ENCODE measurements at regions not wholly inside any gene's neighbourhood (a gene's known extent, or its start where the extent isn't known, plus 50 kb on each side); places are given as distances from the start of the nearest gene placed in this dataset.

DNA sequence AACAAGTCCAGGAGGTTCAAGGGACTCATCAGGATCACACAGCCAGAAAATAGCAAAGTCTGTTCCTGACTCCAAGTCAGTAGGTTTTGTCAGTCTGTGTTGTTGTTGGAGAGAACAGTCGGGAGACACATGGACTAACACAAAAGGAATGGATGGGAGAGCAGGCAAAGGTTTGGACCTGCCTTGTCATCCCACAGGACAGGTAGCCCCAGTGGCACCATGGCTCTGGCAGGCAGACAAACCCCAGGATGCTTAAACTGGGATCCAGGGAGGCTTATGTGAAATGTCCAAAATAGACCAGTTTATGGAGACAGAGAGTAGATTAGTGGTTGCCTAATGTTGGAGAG lies 201.6 kb upstream of the NAV2 start:
- Histone ChIP-seq H3K4me3 (no peak overlapping the region), H3K27ac (peak overlapping the region in 1 of 5 donors; percentile 76), H3K27me3 (no peaks in the 10 kb centered on the region), H3K4me1 (replicated peaks in 1 of 2) (no peaks in the 10 kb centered on the region), H3K36me3 (replicated peaks in 1 of 2) (no peaks in the 10 kb centered on the region), H3K9me3 (replicated peaks in 1 of 3) (no peaks in the 10 kb centered on the region)
- WGBS, 4 donors, result 41 to 67% (median 50%) methylated on average over 1 of the region's 1 CpG
- TF ChIP-seq, protein P1, sequence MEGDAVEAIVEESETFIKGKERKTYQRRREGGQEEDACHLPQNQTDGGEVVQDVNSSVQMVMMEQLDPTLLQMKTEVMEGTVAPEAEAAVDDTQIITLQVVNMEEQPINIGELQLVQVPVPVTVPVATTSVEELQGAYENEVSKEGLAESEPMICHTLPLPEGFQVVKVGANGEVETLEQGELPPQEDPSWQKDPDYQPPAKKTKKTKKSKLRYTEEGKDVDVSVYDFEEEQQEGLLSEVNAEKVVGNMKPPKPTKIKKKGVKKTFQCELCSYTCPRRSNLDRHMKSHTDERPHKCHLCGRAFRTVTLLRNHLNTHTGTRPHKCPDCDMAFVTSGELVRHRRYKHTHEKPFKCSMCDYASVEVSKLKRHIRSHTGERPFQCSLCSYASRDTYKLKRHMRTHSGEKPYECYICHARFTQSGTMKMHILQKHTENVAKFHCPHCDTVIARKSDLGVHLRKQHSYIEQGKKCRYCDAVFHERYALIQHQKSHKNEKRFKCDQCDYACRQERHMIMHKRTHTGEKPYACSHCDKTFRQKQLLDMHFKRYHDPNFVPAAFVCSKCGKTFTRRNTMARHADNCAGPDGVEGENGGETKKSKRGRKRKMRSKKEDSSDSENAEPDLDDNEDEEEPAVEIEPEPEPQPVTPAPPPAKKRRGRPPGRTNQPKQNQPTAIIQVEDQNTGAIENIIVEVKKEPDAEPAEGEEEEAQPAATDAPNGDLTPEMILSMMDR (IDR thresholded peaks at IDR 0.05), result no peak
- TF ChIP-seq POLR2A (IDR thresholded peaks at IDR 0.05), result no peak
- intact Hi-C loops (cut with DNase I), result no loop called here
- no peak for DNase-seq

DNA sequence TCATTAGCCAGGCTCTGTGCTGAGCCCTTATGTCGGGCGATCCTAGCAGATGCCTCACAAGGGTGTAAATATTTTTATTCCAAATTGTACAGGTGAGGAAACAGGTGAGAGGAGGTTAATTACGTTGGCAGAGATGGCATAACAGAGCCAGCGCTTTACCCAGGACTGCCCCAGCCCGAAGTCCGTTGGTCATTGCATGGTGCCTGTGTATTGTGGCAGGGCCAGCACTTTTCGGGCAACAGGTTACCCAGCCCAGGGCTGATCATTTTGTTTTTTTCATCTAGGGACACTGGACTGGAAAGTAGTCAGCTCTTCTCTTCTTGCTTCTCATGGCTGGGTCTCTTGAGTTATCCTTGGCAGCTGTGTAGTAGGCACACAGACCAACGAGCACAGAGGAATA lies 202.2 kb upstream of the NAV2 start:
- Histone ChIP-seq H3K27me3 (no peaks in the 10 kb centered on the region), H3K4me3 (no peak overlapping the region), H3K36me3 (replicated peaks in 1 of 2) (no peaks in the 10 kb centered on the region), H3K4me1 (replicated peaks in 1 of 2) (no peaks in the 10 kb centered on the region), H3K27ac (peak overlapping the region in 1 of 5 donors; percentile 76), H3K9me3 (replicated peaks in 1 of 3) (no peaks in the 10 kb centered on the region)
- 60 to 74% (median 65%) methylated on average over 8 of the region's 8 CpGs for WGBS, 4 donors
- no peak for DNase-seq
- TF ChIP-seq POLR2A (IDR thresholded peaks at IDR 0.05), result no peak
- TF ChIP-seq, protein P1 (IDR thresholded peaks at IDR 0.05), result no peak
- intact Hi-C loops (cut with DNase I), result no loop called here

DNA sequence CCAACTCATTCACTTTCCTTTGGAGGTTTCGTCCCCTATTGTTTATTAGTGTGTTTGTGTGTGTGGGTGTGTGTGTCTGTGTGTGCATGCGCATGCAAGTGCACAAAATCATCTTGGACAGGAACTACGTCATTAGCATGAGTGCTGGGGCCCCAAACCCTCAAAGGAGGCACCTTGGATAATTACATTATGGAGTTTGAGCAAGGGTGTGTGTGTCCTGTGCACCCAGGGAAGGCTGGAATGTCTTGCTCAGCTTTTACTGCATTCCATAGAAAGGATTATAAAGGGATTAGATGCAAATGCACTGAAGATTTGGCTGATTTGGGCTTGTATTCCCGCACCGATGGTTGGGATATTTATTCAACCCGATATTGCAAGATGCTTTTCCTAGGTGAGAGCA lies 203.4 kb upstream of the NAV2 start:
- DNase-seq, result no peak
- no peaks in the 10 kb centered on the region for H3K9me3 ChIP-seq (replicated peaks in 1 of 3)
- H3K27ac ChIP-seq, result no peak overlapping the region
- H3K27me3 ChIP-seq, result no peaks in the 10 kb centered on the region
- WGBS, 4 donors, result 86 to 93% (median 88%) methylated on average over 6 of the region's 6 CpGs
- H3K4me1 ChIP-seq (replicated peaks in 1 of 2), result no peaks in the 10 kb centered on the region
- intact Hi-C loops (cut with DNase I), result no loop called here
- no peak for TF ChIP-seq POLR2A (IDR thresholded peaks at IDR 0.05)
- H3K4me3 ChIP-seq, result no peak overlapping the region
- no peaks in the 10 kb centered on the region for H3K36me3 ChIP-seq (replicated peaks in 1 of 2)

DNA sequence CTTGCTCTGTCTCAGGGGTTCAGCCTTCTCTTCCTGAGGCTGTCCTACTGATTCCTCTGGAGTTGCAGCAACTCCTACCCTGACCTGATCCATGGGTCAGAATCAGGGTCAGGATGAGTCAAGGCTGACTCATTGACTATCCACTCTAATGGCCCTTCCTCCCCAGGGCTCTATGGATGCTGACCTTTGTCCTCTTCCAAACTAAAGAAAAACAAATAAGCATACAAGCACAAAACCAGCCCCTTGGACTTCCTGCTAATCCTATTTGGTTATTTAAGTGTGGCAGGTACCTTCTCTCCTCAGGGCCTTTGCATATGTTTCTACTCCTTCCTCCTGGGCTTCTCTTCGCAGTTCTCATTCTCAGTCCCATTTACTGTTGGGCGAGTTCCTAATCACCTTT lies 204.5 kb upstream of the NAV2 start:
- intact Hi-C loops (cut with DNase I), result no loop called here
- H3K4me3 ChIP-seq, result no peak overlapping the region
- no peaks in the 10 kb centered on the region for H3K36me3 ChIP-seq (replicated peaks in 1 of 2)
- TF ChIP-seq, protein P1 (IDR thresholded peaks at IDR 0.05), result no peak
- TF ChIP-seq POLR2A (IDR thresholded peaks at IDR 0.05), result no peak
- DNase-seq, result peak in 5 of 7 donors; percentile 19 to 63 (median 35)
- no peaks in the 10 kb centered on the region for H3K27me3 ChIP-seq
- no peaks in the 10 kb centered on the region for H3K9me3 ChIP-seq (replicated peaks in 1 of 3)
- no peak overlapping the region for H3K27ac ChIP-seq
- no peaks in the 10 kb centered on the region for H3K4me1 ChIP-seq (replicated peaks in 1 of 2)
- WGBS, 4 donors, result 87 to 93% (median 91%) methylated on average over 2 of the region's 2 CpGs

DNA sequence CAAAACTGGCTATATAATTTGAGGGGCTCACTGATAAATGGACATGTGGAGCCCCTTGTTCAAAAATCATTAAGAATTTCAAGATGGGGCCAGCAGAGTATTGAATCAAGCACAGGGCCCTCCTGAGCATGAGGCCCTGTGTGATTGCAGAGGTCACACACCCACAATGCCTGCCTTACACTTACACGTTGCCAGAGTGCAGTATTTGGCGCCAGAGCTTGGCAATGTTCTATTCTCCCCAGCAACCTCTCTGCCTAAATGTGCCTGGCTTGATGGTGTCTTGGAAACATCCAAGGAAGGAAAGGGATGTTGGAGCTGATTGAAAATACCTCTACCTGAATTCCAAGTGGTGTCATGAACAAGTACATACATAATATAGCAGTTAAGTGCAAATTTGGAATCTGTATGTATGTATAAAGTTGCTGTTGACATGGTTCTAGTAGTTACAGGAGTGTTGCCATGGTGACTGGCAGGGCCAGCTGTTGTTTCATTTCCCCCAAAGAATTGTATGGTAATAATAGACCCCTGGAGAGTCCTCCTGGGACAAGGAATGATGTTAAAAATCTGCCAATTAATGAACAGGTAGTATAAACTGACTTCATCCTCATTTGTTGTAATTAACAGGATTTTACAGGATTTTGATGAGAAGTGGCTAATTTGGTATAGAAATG lies 205.7 kb upstream of the NAV2 start:
- H3K9me3 ChIP-seq (replicated peaks in 1 of 3), result no peaks in the 10 kb centered on the region
- no peaks in the 10 kb centered on the region for H3K4me1 ChIP-seq (replicated peaks in 1 of 2)
- TF ChIP-seq, protein P1 (IDR thresholded peaks at IDR 0.05), result no peak
- TF ChIP-seq POLR2A (IDR thresholded peaks at IDR 0.05), result no peak
- no peak for DNase-seq
- intact Hi-C loops (cut with DNase I), result no loop called here
- 63 to 88% (median 82%) methylated on average over 2 of the region's 2 CpGs for WGBS, 4 donors
- no peak overlapping the region for H3K4me3 ChIP-seq
- H3K36me3 ChIP-seq (replicated peaks in 1 of 2), result no peaks in the 10 kb centered on the region
- no peak overlapping the region for H3K27ac ChIP-seq
- H3K27me3 ChIP-seq, result no peaks in the 10 kb centered on the region

All from adrenal gland (tissue), 9 donors.